ENCODE measurements at regions not wholly inside any gene's neighbourhood (a gene's known extent, or its start where the extent isn't known, plus 50 kb on each side); places are given as distances from the start of the nearest gene placed in this dataset.

DNA sequence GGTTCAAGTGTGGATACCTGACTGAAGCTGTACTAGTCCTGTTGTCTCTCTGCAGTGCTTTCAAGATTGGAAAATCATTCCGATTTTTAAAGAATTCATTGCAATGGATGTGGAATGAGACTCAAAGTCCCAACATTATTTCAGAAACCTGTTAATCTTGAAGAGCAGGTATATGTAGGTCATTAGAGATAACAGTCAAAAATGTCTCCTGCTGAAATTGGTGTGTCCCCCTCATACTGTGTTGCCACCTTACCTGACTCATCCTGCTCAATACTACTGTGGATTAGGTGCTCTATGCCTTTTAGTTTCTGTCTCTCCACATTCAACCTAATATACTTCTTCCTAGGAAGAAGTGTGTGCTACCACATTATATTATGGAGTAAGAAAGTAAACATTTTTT is 91.1 kb upstream of the NR3C1 start:
- TF ChIP-seq, protein P1, sequence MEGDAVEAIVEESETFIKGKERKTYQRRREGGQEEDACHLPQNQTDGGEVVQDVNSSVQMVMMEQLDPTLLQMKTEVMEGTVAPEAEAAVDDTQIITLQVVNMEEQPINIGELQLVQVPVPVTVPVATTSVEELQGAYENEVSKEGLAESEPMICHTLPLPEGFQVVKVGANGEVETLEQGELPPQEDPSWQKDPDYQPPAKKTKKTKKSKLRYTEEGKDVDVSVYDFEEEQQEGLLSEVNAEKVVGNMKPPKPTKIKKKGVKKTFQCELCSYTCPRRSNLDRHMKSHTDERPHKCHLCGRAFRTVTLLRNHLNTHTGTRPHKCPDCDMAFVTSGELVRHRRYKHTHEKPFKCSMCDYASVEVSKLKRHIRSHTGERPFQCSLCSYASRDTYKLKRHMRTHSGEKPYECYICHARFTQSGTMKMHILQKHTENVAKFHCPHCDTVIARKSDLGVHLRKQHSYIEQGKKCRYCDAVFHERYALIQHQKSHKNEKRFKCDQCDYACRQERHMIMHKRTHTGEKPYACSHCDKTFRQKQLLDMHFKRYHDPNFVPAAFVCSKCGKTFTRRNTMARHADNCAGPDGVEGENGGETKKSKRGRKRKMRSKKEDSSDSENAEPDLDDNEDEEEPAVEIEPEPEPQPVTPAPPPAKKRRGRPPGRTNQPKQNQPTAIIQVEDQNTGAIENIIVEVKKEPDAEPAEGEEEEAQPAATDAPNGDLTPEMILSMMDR (conservative IDR thresholded peaks at IDR 0.05), result no peak
- TF ChIP-seq EZH2 (IDR thresholded peaks at IDR 0.05; ENCODE audit: low read depth), result no peak

Measured in PC-9 (cell line).